Epithelial cell of proximal tubule (primary cell): ENCODE measurements at regions not wholly inside any gene's neighbourhood (a gene's known extent, or its start where the extent isn't known, plus 50 kb on each side); places are given as distances from the start of the nearest gene placed in this dataset.

Source experiments
- DNase-seq: peaks from one replicate; pipeline ENCODE4 v3.0.0-alpha.2; 2011; ENCODE audit warnings: low read depth
- H3K4me3 ChIP-seq: 2 replicates; pipeline ENCODE4 v1.5.1; 2011; ENCODE audit warnings: low read depth, mild to moderate bottlenecking, low read length
- CTCF ChIP-seq: conservative IDR thresholded peaks from 2 replicates; pipeline ENCODE4 v1.5.1; 2012; ENCODE audit warnings: low read depth, mild to moderate bottlenecking, low read length

- TF ChIP-seq CTCF: no peak
- no peak overlapping the region for H3K4me3 ChIP-seq
- DNase-seq: no peak
These were observed 93.3 kb upstream of the PDE5A start for GRCh38 chr4:119721878-119722277.

GRCh38 chr4:119715490-119716445 lies 87.2 kb upstream of the PDE5A start:
- H3K4me3 ChIP-seq: no peak overlapping the region
- no peak for TF ChIP-seq CTCF
- DNase-seq: no peak

GRCh38 chr4:119709418-119709817 lies 80.8 kb upstream of the PDE5A start:
- TF ChIP-seq CTCF: no peak
- no peak for DNase-seq
- H3K4me3 ChIP-seq: no peak overlapping the region

GRCh38 chr4:119707336-119707735 lies 78.7 kb upstream of the PDE5A start:
- DNase-seq: no peak
- no peak overlapping the region for H3K4me3 ChIP-seq
- TF ChIP-seq CTCF: no peak

GRCh38 chr4:119706804-119707203 lies 78.2 kb upstream of the PDE5A start:
- no peak for DNase-seq
- no peak overlapping the region for H3K4me3 ChIP-seq
- no peak for TF ChIP-seq CTCF

- DNase-seq: no peak
- no peak for TF ChIP-seq CTCF
- H3K4me3 ChIP-seq: no peak overlapping the region
These were observed 69.3 kb upstream of the PDE5A start for GRCh38 chr4:119697887-119698393.

GRCh38 chr4:119696963-119697362 lies 68.4 kb upstream of the PDE5A start:
- no peak overlapping the region for H3K4me3 ChIP-seq
- TF ChIP-seq CTCF: no peak
- DNase-seq: no peak
